Fibroblast of villous mesenchyme (primary cell): ENCODE measurements at regions not wholly inside any gene's neighbourhood (a gene's known extent, or its start where the extent isn't known, plus 50 kb on each side); places are given as distances from the start of the nearest gene placed in this dataset.

Experiments used
- DNase-seq: peaks from one replicate; pipeline ENCODE4 v3.0.0-alpha.2; 2010; ENCODE audit warnings: low read depth
- H3K4me3 ChIP-seq: 2 replicates; pipeline ENCODE4 v1.5.1; 2011; ENCODE audit warnings: low read depth, mild to moderate bottlenecking, low read length
- CTCF ChIP-seq: IDR thresholded peaks from 2 replicates; pipeline ENCODE4 v1.5.1; 2012; ENCODE audit warnings: low read depth, mild to moderate bottlenecking, low read length; ENCODE audit not compliant: insufficient read depth

- no peak for TF ChIP-seq CTCF
- H3K4me3 ChIP-seq = no peak overlapping the region
- DNase-seq = no peak
Measured at GRCh38 chr6:84927551-84927950, 163.2 kb upstream of the TBX18 start.

GRCh38 chr6:84926189-84927155 is 162.1 kb upstream of the TBX18 start:
- no peak for DNase-seq

GRCh38 chr6:84921891-84922290 is 157.5 kb upstream of the TBX18 start:
- no peak for TF ChIP-seq CTCF
- DNase-seq = no peak
- no peak overlapping the region for H3K4me3 ChIP-seq

More at GRCh38 chr6:84926189-84927155, 162.1 kb upstream of the TBX18 start:
- no peak for TF ChIP-seq CTCF
- H3K4me3 ChIP-seq = no peak overlapping the region

- no peak overlapping the region for H3K4me3 ChIP-seq
- no peak for TF ChIP-seq CTCF
- DNase-seq = no peak
Measured at GRCh38 chr6:84920021-84920420, 155.6 kb upstream of the TBX18 start.

- H3K4me3 ChIP-seq = no peak overlapping the region
- no peak for TF ChIP-seq CTCF
- DNase-seq = no peak
Measured at GRCh38 chr6:84916704-84917103, 152.3 kb upstream of the TBX18 start.

- no peak for TF ChIP-seq CTCF
- no peak overlapping the region for H3K4me3 ChIP-seq
- DNase-seq = no peak
Measured at GRCh38 chr6:84912472-84913322, 148.3 kb upstream of the TBX18 start.
